Caco-2 (cell line): ENCODE measurements at regions not wholly inside any gene's neighbourhood (a gene's known extent, or its start where the extent isn't known, plus 50 kb on each side); places are given as distances from the start of the nearest gene placed in this dataset.

Source experiments
- BruUV-seq: library from RNA; stranded (reverse); fragments of 400-500 nt; replicated peaks from 2 replicates; lab custom pipeline; 2021; lab: Mats Ljungman, UMichigan
- CTCF ChIA-PET: fragments of 300-600 bp; sonication (Branson Sonifier 250); formaldehyde crosslinking; loops from one replicate; lab custom pipeline; 2022; ENCODE audit warnings: antibody characterized with exemption; lab: Charles Lee
- POLR2A ChIA-PET: fragments of 300-600 bp; sonication (Branson Sonifier 250); formaldehyde crosslinking; loops from one replicate; lab custom pipeline; 2022; ENCODE audit warnings: antibody characterized with exemption; lab: Charles Lee
- DNase-seq, 2 experiments: peaks; one replicate each; pipeline versions ENCODE4 v3.0.0 to v3.0.0-alpha.2; 2020 to 2022
- H3K27me3 ChIP-seq: replicated peaks from 2 replicates; pipeline ENCODE4 v1.6.0; 2011; ENCODE audit warnings: low read length; ENCODE audit not compliant: control insufficient read depth, insufficient read depth
- H3K36me3 ChIP-seq: 2 replicates; pipeline ENCODE4 v1.5.1; 2011; ENCODE audit warnings: low read length; ENCODE audit not compliant: control insufficient read depth, insufficient read depth
- H3K4me1 ChIP-seq: fragments of 250-450 bp; sonication (Bioruptor Pico); 2 replicates; pipeline ENCODE4 v1.5.1; 2020; ENCODE audit warnings: mild to moderate bottlenecking
- H3K4me3 ChIP-seq: 2 replicates; pipeline ENCODE4 v1.5.1; 2011; ENCODE audit warnings: low read depth, mild to moderate bottlenecking, control low read depth, low read length
- H3K9me3 ChIP-seq: fragments of 250-450 bp; sonication (Bioruptor Pico); 2 replicates; pipeline ENCODE4 v1.5.1; 2020; ENCODE audit warnings: mild to moderate bottlenecking, moderate library complexity
- H3K27ac Mint-ChIP-seq: one replicate; pipeline ENCODE4 v1.8.0; 2022; ENCODE audit warnings: mixed read lengths; ENCODE audit not compliant: unreplicated experiment
- H3K27me3 Mint-ChIP-seq: one replicate; pipeline ENCODE4 v1.8.0; 2022; ENCODE audit warnings: mixed read lengths; ENCODE audit not compliant: insufficient read depth, unreplicated experiment
- H3K36me3 Mint-ChIP-seq: one replicate; pipeline ENCODE4 v1.8.0; 2022; ENCODE audit warnings: mild to moderate bottlenecking, mixed read lengths; ENCODE audit not compliant: insufficient read depth, unreplicated experiment
- H3K4me1 Mint-ChIP-seq: one replicate; pipeline ENCODE4 v1.8.0; 2022; ENCODE audit warnings: low read depth, mixed read lengths; ENCODE audit not compliant: unreplicated experiment
- H3K4me3 Mint-ChIP-seq: one replicate; pipeline ENCODE4 v1.8.0; 2022; ENCODE audit warnings: mild to moderate bottlenecking, moderate library complexity, mixed read lengths; ENCODE audit not compliant: unreplicated experiment
- H3K9me3 Mint-ChIP-seq: one replicate; pipeline ENCODE4 v1.8.0; 2022; ENCODE audit warnings: mixed read lengths; ENCODE audit not compliant: unreplicated experiment
- CTCF ChIP-seq, 2 experiments: fragments of 200-600 bp in 1 of 2; IDR thresholded peaks; 1 replicate in 1 of 2; 2 replicates in 1 of 2; pipeline versions ENCODE4 v1.5.1 to v1.8.0; 2011 to 2022; ENCODE audit warnings: antibody characterized with exemption in 1 of 2, control low read depth in 1 of 2, inconsistent platforms in 1 of 2, low read depth in 1 of 2, low read length in 1 of 2, mild to moderate bottlenecking in 1 of 2, moderate library complexity in 1 of 2; ENCODE audit not compliant: insufficient read depth in 1 of 2, severe bottlenecking in 1 of 2, unreplicated experiment in 1 of 2
- intact Hi-C: fragments of 100-400 bp; cut with micrococcal nuclease; formaldehyde crosslinking; loops from one replicate; pipeline ENCODE4 v1.10.0; 2022; ENCODE audit not compliant: unreplicated experiment

- peaks cover 16% of the 10 kb centered on the region for H3K4me1 Mint-ChIP-seq
- no peaks in the 10 kb centered on the region for H3K9me3 Mint-ChIP-seq
- H3K27me3 Mint-ChIP-seq: no peaks in the 10 kb centered on the region
- BruUV-seq: no TSS peak
- DNase-seq: no peak
- no peak for TF ChIP-seq CTCF (IDR thresholded peaks at IDR 0.05; ENCODE audit: insufficient read depth in 1 of 2, low read depth in 1 of 2, low read length in 1 of 2, severe bottlenecking in 1 of 2, unreplicated experiment in 1 of 2)
- no peak overlapping the region for H3K27ac Mint-ChIP-seq
- no peaks in the 10 kb centered on the region for H3K36me3 ChIP-seq
- H3K27me3 ChIP-seq: no peaks in the 10 kb centered on the region
- H3K36me3 Mint-ChIP-seq: no peaks in the 10 kb centered on the region
- POLR2A ChIA-PET: no interaction called here
- no peak overlapping the region for H3K4me3 ChIP-seq
- no peak overlapping the region for H3K4me3 Mint-ChIP-seq
- H3K9me3 ChIP-seq: no peaks in the 10 kb centered on the region
- H3K4me1 ChIP-seq: peaks cover 9% of the 10 kb centered on the region; the same call in 1 of the 2 replicates
- CTCF ChIA-PET: no interaction called here
- intact Hi-C loops: no loop called here
Measured at GRCh38 chr13:99133848-99134247, 66.8 kb upstream of the UBAC2 start.

- no peak for TF ChIP-seq CTCF (IDR thresholded peaks at IDR 0.05; ENCODE audit: insufficient read depth in 1 of 2, low read depth in 1 of 2, low read length in 1 of 2, severe bottlenecking in 1 of 2, unreplicated experiment in 1 of 2)
- POLR2A ChIA-PET: no interaction called here
- H3K27me3 ChIP-seq: no peaks in the 10 kb centered on the region
- Mint-ChIP-seq H3K36me3 (no peaks in the 10 kb centered on the region), H3K4me3 (no peak overlapping the region), H3K27me3 (no peaks in the 10 kb centered on the region), H3K4me1 (peaks cover 16% of the 10 kb centered on the region), H3K27ac (no peak overlapping the region), H3K9me3 (peaks cover 6% of the 10 kb centered on the region)
- CTCF ChIA-PET: no interaction called here
- H3K36me3 ChIP-seq: no peaks in the 10 kb centered on the region
- DNase-seq: no peak
- intact Hi-C loops: no loop called here
- no peak overlapping the region for H3K4me3 ChIP-seq
- 0 out of 2 replicates have a peak, but pooled peaks cover 3% of the 10 kb centered on the region for H3K9me3 ChIP-seq
- BruUV-seq: no TSS peak
- peaks cover 9% of the 10 kb centered on the region; the same call in 1 of the 2 replicates for H3K4me1 ChIP-seq
Measured at GRCh38 chr13:99135591-99135990, 65.1 kb upstream of the UBAC2 start.

GRCh38 chr13:99136427-99136954, 64.2 kb upstream of the UBAC2 start:
- H3K4me1 ChIP-seq: peaks cover 9% of the 10 kb centered on the region; the same call in 1 of the 2 replicates
- Mint-ChIP-seq H3K4me3 (no peak overlapping the region), H3K27me3 (no peaks in the 10 kb centered on the region), H3K4me1 (peaks cover 16% of the 10 kb centered on the region), H3K36me3 (no peaks in the 10 kb centered on the region), H3K9me3 (peaks cover 15% of the 10 kb centered on the region), H3K27ac (no peak overlapping the region)
- H3K36me3 ChIP-seq: no peaks in the 10 kb centered on the region
- no peak for TF ChIP-seq CTCF (IDR thresholded peaks at IDR 0.05; ENCODE audit: insufficient read depth in 1 of 2, low read depth in 1 of 2, low read length in 1 of 2, severe bottlenecking in 1 of 2, unreplicated experiment in 1 of 2)
- BruUV-seq: no TSS peak
- H3K27me3 ChIP-seq: no peaks in the 10 kb centered on the region
- intact Hi-C loops: no loop called here
- ChIA-PET POLR2A (no interaction called here), CTCF (no interaction called here)
- H3K4me3 ChIP-seq: no peak overlapping the region
- DNase-seq: no peak
- peaks cover 9% of the 10 kb centered on the region; the same call in 1 of the 2 replicates for H3K9me3 ChIP-seq
